ENCODE measurements at regions not wholly inside any gene's neighbourhood (a gene's known extent, or its start where the extent isn't known, plus 50 kb on each side); places are given as distances from the start of the nearest gene placed in this dataset.
A peak's percentile ranks its signal among the peaks of the same experiment; 100 is the strongest.

DNA sequence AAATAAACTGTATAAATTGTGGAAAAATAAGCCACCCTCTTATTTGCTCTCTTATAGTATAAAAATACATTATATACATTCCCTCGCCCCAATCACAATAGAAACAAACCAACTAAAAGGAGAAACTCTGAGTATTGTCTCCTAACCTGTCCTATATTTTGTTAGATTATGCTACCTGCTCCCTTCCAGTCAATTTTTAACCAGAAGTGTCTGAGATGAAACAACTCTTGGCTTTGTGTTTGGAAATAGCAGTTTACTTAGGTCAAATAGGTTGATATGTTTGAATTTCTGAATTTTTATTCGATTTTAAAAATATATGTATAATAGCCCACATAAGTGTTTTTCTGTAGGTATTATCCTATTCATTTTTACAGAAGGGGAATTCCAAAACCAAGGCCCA is 475.0 kb upstream of the ZNF462 start:
- no peak for DNase-seq (ENCODE audit: low read depth, low spot score)

DNA sequence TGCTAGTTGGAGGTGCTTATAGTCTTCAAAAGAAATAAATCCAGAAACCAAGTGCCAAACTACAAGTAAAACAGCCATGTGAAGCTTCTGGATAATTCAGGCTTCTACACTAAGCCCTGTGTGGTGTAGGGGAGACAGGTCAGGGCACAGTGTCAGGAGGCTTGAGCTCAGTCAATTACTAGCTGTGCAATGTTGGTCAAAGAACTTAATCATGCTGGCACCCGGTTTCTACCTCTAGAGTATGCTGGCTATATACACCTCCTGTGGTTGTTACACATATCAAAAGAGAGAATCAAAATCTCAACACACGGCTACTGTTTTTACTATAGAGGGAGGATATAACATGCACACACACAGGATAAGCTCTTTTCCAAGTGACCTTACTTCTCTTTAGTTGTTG is 469.7 kb upstream of the ZNF462 start:
- no peak for DNase-seq (ENCODE audit: low read depth, low spot score)
- no peak overlapping the region for H3K27ac ChIP-seq

More for the DNA sequence above, 475.0 kb upstream of the ZNF462 start:
- H3K27ac ChIP-seq: no peak overlapping the region

DNA sequence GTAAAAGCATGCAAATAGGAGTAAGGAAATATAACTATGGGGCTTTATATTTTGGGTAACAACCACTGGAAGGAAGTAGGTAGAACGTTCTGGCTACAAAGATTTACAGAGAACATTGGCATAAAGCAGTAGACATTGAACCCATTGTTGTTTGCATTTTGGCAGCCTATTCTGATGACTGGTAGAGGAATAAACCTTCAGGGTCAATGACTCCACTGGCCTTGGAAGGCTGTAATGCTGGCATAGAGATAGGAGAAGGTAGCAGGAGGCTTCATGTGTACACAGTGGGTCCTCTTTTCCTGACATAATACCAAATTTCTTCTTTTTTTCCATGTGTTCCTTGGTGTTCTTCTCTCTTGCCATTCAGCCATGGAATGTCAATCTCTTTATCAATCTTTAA is 462.8 kb upstream of the ZNF462 start:
- H3K27ac ChIP-seq: no peak overlapping the region
- no peak for DNase-seq (ENCODE audit: low read depth, low spot score)

DNA sequence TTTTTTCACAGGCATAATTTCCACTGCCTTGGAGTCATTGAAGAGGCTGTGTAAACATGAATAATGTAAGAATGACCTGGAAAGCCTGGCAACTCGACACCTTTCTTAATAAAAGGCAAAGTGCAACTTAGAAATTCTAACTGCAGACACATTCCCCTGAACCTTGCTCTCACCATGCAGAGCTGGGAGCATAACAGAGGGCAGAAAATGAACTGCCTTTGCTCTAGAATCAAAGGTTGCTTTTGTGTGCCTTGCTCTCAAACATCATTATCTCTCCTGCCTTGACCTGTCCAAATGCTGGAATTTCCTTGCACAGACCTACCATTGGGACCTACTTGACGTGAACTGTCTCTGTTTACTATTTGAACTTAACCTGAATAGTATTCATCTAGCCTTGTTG is 462.0 kb upstream of the ZNF462 start:
- no peak overlapping the region for H3K27ac ChIP-seq
- DNase-seq (ENCODE audit: low read depth, low spot score): no peak

DNA sequence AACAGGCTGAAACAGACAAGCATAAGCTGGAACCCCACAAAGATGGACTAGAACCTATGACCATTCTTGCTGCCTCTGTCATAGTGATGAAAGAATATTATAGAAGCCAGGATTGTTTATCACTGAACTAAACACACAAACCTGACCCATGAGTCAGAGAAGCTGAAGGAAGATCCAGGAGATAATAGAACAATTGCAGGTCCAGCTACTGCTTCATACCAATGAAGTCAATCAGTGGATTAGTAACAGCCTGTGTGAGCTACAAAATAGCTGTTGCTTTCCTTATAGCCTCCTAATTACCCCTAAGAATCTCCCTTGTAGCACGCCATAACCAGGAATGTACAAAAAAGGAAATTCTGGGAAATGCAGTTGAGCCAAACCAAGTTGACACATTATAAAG is 459.9 kb upstream of the ZNF462 start:
- peak overlapping the region; percentile 20 for H3K27ac ChIP-seq
- peak; percentile 65 for DNase-seq (ENCODE audit: low read depth, low spot score)

DNA sequence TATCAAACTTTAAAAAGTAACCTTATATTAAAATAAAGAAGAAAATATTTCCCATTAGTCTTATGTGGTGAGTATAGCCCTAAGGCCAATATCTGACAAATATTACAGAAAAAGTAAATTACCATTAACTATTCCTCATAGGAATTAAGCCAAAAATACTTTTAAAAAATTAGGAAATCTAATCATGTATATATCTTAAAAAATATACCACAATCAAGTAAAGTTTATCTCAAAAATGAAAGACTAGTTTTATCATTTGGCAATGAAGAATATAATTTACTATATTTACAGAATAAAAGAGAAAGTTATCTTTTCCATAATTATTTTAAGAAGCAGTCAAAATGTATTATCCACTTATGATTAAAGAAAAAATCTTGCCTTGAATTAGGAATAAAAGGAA is 458.8 kb upstream of the ZNF462 start:
- DNase-seq (ENCODE audit: low read depth, low spot score): no peak
- no peak overlapping the region for H3K27ac ChIP-seq

DNA sequence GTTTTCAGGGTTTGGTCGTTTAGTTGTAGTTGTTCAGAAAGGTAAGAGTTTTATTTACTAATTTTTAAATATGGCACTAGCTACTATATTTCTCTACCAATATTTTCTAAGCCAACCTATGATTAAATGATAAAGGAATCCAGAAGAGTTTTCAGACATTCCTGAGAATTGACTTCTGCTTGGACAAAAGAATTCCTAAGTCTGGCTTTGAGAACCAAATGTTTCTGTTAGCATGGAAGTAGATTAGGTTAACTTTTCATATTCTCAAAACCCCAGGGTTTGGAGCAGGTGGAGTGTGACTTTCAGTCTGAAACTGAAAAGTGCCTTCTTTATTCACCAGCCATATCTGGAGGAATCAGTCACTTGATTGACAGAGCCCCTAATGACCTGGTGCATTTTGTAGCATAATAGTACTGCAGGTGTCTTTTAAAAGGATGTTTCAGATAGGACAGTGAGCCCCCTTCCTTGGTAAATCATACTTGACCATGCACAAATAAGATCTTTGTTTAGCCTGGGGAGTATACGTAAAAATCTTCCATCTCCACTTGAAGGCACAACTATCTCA is 457.0 kb upstream of the ZNF462 start:
- H3K27ac ChIP-seq: no peak overlapping the region
- no peak for DNase-seq (ENCODE audit: low read depth, low spot score)

DNA sequence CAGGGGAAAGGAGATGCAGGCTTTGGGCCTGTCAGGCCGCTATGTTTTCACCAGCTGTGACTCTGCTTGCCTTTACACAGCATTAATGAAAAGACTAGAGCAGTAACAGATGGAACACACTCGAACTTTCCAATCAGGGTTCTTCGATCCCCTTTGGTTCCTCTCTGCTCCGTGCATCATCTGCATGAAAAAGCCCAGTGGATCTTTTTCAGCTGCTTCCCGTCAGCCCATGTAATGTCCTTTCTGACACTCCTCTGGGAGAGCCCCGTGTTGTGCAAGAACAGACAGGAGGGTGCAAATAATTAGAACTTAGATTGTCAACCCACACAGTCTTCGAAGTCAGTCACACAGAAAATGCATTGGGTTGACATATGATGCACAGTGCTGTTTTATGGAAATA is 448.9 kb upstream of the ZNF462 start:
- H3K27ac ChIP-seq: no peak overlapping the region
- no peak for DNase-seq (ENCODE audit: low read depth, low spot score)

DNA sequence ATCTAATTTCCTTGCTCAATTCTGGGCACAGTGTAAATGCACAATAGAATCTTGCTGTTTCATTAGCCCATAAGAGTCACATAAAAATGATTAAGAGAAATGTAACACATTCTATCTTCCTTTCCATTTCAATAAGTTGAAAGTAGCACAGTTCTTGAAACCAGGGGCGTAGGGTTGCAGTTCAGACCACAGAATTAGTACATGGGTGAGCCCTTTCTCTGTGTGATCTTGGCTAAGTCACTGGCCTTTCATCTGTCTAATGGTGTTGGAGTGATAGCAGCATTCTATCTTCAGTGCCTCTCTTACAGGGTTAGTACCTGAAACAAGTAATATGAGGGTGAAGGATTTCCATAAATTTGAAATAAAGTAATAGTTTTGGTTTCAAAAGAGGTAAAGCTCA is 445.3 kb upstream of the ZNF462 start:
- no peak for DNase-seq (ENCODE audit: low read depth, low spot score)

DNA sequence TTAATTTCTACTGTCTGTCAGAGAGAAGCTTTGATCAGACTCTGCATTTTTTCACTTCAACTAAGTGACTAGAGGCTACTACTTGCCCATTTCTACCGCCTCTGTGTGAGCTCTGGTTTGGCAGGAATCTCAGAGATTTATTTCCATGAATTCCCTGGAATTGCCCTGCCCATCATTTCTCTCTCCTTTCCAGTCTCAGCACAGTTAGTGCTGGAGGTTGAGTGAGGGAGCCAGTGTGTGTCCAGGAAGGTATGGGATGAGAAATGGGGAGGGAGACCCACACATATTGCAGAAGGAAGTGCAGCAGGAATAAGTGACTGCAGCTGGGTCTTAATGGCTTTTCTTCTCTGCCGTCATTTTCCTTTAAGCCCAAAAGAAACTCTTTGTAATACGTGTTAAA is 443.1 kb upstream of the ZNF462 start:
- DNase-seq (ENCODE audit: low read depth, low spot score): no peak
- H3K27ac ChIP-seq: no peak overlapping the region

More for the DNA sequence above, 445.3 kb upstream of the ZNF462 start:
- no peak overlapping the region for H3K27ac ChIP-seq

DNA sequence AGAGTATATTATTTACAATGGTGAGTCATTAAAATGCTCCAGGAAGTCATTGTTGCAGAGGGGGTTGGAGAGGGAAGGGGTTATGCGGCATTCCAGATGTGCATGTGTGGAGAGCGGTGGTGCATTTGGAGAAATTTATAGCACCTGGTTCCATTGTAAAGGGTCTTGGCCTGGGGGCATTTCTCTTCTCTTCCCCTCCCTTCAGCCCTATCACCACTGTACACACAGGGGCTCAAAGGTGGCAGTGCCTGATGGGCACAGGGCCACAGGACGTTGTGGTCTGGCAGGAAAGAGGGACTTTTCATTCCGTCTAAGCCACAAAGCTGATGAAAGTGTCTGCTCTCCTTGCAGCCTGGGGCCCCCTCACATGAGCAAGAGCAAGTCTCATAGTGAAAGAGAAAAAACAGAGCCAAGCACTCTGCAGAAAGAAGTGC is 442.4 kb upstream of the ZNF462 start:
- H3K27ac ChIP-seq: peak overlapping the region; percentile 26
- no peak for DNase-seq (ENCODE audit: low read depth, low spot score)

DNA sequence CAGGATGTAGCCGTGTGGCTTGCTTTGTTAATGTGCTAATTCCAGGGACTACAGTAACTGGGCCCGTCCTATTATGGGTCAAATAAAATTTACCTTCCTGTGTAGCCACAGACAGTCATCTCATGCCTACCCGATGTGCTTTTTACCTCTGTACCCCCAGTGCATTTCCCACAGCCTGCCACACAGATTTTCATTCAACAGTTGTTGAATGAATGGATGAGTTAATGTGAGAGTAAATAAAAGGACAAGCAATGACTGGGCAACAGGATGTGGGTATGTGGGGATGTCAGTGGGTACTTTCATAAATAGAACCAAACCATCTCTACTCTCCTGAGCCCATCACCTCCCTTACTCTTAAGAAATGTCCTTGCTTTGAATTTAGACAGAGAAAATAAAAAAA is 441.2 kb upstream of the ZNF462 start:
- peak; percentile 8 for DNase-seq (ENCODE audit: low read depth, low spot score)
- peak overlapping the region; percentile 26 for H3K27ac ChIP-seq

DNA sequence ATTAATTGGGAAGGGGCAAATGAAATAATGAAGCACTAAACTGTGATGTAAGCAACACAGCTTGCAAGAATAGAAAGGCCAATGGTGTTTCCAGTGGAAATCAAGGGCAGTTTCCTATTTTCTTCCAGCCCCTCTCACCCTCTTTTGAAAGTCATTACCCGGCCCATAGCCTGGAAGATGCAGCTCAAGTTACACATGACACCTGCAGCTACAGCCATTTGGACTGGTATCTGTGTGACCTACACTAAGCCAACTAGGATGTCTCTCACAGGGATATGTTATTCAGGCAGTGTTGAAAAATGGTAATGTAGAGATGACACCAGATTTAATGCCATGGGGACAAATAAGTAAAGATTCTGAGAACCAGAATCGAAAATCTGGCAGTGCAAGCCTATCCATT is 439.4 kb upstream of the ZNF462 start:
- H3K27ac ChIP-seq: no peak overlapping the region
- no peak for DNase-seq (ENCODE audit: low read depth, low spot score)

DNA sequence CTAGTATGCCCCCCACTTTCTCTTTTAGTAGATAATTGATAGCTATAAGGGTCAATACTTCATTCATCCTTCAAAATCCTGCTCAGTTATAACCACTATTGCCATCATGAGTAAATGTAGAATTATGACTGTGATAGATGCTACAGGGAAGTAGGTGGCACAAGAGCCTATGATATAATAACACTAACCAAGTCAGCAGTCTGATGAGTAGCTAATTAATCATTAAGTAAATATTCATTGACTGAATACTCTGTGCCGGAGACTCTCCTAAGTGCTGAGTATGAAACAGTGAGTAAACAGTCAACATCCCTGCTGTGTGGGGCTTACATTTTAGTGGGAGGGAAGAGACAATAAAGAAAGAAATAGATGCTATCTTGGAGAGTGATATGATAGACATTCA is 430.3 kb upstream of the ZNF462 start:
- no peak overlapping the region for H3K27ac ChIP-seq
- peak; percentile 63 for DNase-seq (ENCODE audit: low read depth, low spot score)

DNA sequence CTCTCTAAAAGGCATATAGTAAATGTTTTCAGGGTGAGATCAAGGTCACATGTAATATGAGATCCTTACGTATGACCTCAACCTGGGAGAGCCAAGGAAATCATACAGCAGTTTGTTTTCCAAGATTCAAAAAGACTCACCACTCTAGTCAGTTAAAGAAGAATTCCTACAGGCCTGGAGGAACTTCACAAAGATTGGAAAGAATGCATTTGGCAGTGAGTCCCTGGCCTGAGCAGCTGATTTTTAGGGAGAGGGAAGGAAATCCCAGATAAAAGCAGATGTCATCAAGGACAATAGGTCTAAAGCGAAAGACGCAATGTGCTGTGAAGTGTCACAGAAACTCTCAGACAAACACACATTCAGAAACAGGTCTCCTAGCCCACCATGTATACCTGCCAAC is 424.0 kb upstream of the ZNF462 start:
- no peak overlapping the region for H3K27ac ChIP-seq
- no peak for DNase-seq (ENCODE audit: low read depth, low spot score)

DNA sequence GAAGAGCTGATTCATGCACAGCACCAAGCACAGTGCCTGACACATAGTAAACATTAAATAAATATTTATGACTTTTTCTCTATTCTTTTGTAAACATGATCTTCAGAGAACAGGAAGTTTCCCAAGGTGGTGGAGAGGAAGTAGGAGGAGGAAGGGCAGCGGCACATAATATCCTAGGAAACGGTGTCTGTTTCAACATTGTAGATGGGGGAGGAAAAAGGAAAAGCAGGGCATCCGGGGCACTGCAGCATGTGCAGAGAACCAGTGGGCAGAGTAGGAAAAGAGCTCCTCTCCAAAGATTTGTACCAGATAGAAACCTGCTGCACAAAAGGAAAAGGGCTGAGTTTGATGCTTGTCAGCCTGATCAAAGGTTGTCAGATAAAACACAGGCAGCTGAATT is 421.7 kb upstream of the ZNF462 start:
- H3K27ac ChIP-seq: no peak overlapping the region
- DNase-seq (ENCODE audit: low read depth, low spot score): no peak

DNA sequence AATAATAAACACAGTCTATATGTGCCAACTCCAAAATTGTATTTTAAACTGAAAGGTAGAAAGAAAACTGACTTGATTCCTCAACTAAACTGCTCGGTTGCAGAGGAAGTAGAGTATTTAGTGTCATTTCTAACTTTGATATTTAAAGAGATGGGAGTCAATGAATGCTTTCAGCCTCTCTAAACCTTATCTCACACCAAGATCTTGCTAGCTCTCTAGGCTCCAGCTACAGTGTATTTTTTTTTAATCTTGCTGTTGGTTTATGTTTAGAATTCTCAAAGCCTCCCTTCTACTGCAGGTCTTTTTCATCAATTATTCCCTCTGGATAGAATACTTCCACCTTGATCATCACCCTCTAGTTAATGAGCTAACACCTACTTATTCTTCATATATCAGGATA is 419.4 kb upstream of the ZNF462 start:
- no peak for DNase-seq (ENCODE audit: low read depth, low spot score)
- no peak overlapping the region for H3K27ac ChIP-seq

DNA sequence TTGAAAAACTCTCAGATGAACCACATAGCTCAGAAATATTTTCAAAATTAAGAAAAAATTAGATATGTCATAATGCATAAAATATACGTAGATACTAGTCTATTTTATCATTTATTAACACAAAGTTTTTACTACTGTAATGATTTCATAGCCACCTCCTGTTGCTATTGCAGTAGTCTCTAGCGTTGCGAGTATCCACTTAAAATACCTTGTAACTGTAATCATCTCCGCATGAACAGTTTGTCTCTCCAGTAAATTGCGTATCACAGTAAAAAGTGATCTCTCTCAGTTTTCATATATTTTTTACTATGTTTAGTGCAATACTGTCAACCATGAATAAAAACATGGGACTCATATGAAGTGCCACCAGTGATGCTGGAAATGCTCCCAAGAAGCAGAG is 417.9 kb upstream of the ZNF462 start:
- DNase-seq (ENCODE audit: low read depth, low spot score): no peak

DNA sequence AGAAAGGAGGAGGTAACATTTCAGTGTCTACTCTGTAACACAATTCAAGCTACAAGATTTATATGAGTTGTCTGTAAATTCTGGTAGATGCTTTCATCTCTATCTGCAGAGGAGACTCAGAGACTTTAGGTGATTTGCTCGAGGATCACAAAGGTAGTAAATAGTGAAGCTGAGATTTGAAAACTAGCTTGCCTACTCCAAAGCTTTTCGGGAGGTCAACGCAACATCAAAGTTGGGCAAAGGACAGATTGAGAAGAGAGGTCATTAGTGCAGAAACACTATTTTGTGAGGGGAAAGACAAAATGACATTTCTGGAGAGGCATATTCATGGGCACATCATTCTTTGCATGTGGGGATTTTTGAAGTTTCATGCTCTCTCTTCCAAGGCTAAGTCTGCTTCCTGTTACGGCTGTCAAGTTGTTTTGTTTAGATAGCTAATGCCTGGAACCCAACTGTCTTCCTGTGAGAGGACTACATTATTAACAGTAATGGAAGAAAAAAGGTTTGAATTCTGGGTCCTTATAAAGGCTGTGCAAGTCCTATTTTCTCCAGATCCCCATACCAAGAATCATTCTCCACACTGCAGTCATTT is 413.5 kb upstream of the ZNF462 start:
- H3K27ac ChIP-seq: no peak overlapping the region
- no peak for DNase-seq (ENCODE audit: low read depth, low spot score)

More for the DNA sequence above, 417.9 kb upstream of the ZNF462 start:
- no peak overlapping the region for H3K27ac ChIP-seq

DNA sequence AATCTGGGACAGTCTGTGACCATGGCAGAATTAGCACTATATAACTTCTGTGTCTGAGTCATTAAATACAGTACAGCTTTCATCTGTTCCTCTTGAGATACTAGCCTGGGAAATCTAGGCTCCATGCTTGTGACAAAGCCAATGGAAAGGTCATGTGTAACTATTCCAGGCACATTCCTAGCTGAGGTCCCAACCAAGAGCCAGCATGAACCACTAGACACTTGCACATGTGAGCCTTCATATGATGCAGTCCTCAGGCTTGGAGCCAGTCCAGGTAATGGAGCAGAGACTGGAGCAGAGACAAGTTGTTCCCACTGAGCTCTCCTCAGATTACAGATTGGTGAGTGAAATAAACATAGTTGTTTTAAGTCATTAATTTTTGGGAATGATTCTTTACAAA is 412.4 kb upstream of the ZNF462 start:
- DNase-seq (ENCODE audit: low read depth, low spot score): no peak
- H3K27ac ChIP-seq: no peak overlapping the region

DNA sequence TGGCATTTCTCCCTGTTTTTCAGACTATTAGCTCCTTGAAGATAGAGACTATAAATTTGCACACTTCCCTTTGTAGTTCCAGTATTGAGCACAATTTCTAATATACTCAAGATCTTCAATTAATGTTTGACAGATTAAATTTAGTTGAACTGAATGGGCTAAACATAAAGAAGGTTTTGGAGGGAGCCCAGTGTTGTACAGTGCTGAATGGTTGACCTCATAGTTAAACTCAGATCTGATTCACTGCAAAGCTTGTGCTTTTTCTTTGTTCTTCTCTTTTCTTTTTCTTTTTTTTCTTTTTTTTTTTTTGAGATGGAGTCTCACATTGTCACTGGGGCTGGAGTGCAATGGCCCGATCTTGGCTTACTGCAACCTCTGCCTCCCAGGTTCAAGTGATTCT is 411.7 kb upstream of the ZNF462 start:
- H3K27ac ChIP-seq: no peak overlapping the region
- DNase-seq (ENCODE audit: low read depth, low spot score): no peak

DNA sequence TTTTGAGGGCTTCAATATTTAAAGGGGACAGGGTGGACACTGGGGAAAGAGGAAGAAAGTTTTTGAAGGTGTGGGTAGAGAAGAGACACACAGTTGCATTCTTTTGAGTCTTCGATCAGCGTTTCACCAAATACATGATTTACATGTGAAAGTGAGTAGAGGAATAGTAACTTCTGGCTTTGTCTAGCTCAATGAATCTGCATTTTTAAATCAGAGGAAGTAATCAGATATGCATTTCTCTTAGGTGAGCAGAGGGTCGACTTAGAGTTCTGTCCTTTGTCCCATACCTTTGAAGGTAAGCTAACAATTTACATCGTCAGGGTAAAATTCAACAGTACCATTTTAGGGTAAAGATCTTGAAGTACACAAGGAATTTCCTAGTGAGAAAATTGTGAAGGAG is 406.4 kb upstream of the ZNF462 start:
- no peak for DNase-seq (ENCODE audit: low read depth, low spot score)

More for the DNA sequence above, 406.4 kb upstream of the ZNF462 start:
- no peak overlapping the region for H3K27ac ChIP-seq

All from epithelial cell of prostate (primary cell).